B cell (primary cell): ENCODE measurements at regions not wholly inside any gene's neighbourhood (a gene's known extent, or its start where the extent isn't known, plus 50 kb on each side); places are given as distances from the start of the nearest gene placed in this dataset.

Experiments
- CTCF ChIP-seq: fragments of 200-600 bp; IDR thresholded peaks from one replicate; pipeline ENCODE4 v1.8.0; 2022; ENCODE audit warnings: antibody characterized with exemption, mild to moderate bottlenecking
- EZH2 ChIP-seq: IDR thresholded peaks from 2 replicates; pipeline ENCODE4 v1.6.1; 2012; ENCODE audit warnings: borderline replicate concordance, low read depth, mild to moderate bottlenecking, moderate library complexity, low read length; ENCODE audit not compliant: insufficient read depth, poor library complexity, severe bottlenecking

GRCh38 chr1:38113159-38113666, 66.6 kb upstream of the POU3F1 start:
- TF ChIP-seq CTCF = no peak
- TF ChIP-seq EZH2 = no peak
